GM12875 (cell line): ENCODE measurements at regions not wholly inside any gene's neighbourhood (a gene's known extent, or its start where the extent isn't known, plus 50 kb on each side); places are given as distances from the start of the nearest gene placed in this dataset.

Experiments
- H3K4me3 ChIP-seq: one replicate; pipeline ENCODE4 v1.5.1; 2011; ENCODE audit warnings: low read depth, low read length, control low read depth
- TF ChIP-seq, protein P1 (sequence below): IDR thresholded peaks from 2 replicates; pipeline ENCODE4 v1.5.1; 2011; ENCODE audit warnings: low read depth, mild to moderate bottlenecking, control low read depth, inconsistent platforms, low read length, moderate library complexity, borderline replicate concordance; ENCODE audit not compliant: insufficient read depth

DNA sequence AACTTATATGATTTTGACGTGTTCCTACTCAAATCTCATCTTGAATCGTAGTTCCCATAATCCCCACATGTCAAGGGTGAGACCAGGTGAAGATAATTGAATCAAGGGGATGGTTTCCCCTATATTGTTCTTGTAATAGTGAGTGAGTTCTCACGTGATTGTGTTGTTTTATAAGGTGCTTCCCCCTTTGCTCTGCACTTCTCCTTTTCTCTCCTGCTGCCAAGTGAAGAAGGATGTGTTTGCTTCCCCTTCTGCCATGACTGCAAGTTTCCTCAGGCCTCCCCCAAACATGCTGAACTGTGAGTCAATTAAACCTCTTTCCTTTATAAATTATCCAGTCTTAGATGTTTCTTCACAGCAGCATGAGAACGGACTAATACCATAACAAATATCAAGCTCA, 83.2 kb downstream of the MANEA start:
- TF ChIP-seq, protein P1, sequence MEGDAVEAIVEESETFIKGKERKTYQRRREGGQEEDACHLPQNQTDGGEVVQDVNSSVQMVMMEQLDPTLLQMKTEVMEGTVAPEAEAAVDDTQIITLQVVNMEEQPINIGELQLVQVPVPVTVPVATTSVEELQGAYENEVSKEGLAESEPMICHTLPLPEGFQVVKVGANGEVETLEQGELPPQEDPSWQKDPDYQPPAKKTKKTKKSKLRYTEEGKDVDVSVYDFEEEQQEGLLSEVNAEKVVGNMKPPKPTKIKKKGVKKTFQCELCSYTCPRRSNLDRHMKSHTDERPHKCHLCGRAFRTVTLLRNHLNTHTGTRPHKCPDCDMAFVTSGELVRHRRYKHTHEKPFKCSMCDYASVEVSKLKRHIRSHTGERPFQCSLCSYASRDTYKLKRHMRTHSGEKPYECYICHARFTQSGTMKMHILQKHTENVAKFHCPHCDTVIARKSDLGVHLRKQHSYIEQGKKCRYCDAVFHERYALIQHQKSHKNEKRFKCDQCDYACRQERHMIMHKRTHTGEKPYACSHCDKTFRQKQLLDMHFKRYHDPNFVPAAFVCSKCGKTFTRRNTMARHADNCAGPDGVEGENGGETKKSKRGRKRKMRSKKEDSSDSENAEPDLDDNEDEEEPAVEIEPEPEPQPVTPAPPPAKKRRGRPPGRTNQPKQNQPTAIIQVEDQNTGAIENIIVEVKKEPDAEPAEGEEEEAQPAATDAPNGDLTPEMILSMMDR: no peak
- H3K4me3 ChIP-seq: no peak overlapping the region

DNA sequence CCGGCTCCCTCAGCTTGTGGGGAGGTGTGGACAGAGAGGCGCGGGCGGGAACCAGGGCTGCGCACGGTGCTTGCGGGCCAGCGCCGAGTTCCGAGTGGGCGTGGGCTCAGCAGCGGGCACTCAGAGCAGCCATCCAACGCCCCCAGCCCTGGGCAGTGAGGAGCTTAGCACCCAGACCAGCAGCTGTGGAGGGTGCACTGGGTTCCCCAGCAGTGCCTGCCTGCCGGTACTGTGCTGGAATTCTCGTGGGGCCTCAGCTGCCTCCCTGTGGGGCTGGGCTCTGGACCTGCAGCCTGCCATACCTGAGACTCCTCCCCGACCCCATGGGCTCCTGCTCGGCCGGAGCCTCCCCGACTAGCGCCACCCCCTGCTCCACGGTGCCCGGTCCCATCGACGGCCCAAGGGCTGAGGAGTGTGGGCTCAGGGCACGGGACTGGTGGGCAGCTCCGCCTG, 92.7 kb downstream of the MANEA start:
- H3K4me3 ChIP-seq: no peak overlapping the region
- TF ChIP-seq, protein P1: no peak

DNA sequence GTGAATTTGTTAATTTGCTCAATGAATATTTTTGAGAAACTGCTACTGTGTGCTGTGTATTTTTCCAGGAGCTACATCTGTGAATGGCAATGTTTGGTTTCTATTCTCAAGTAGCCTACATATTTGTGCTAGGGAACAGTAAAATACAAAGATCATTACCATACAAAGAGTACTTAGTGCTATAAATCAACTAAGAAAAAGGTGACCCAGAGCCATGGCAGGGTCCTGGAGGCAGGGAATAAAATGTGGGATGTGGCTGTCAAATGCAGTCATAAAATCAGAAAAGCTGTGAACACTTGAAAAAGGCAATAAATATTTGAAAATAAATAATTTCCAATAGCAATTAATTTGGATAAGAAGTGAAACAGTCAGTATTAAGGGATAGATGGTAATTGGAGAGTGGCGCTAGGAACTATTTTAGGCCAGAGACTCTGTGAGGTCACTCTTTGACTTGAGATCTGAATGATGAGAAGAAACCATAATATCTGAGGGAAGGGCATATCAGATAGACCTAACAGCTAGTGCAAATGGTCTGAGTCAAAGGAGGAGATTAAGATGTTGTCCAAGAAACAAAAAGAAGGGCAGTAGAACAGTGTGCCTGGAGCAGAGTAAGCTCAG, 98.8 kb downstream of the MANEA start:
- TF ChIP-seq, protein P1: no peak
- H3K4me3 ChIP-seq: no peak overlapping the region

GRCh38 chr6:95679981-95680380, 102.6 kb downstream of the MANEA start:
- TF ChIP-seq, protein P1: no peak
- H3K4me3 ChIP-seq: no peak overlapping the region

- TF ChIP-seq, protein P1: no peak
- H3K4me3 ChIP-seq: no peak overlapping the region
Measured at GRCh38 chr6:95681736-95682135, 104.4 kb downstream of the MANEA start.

GRCh38 chr6:95682476-95682875, 105.1 kb downstream of the MANEA start:
- H3K4me3 ChIP-seq: no peak overlapping the region
- TF ChIP-seq, protein P1: no peak

- no peak overlapping the region for H3K4me3 ChIP-seq
- TF ChIP-seq, protein P1: no peak
Measured at GRCh38 chr6:95685822-95686221, 108.5 kb downstream of the MANEA start.
